ENCODE measurements at regions not wholly inside any gene's neighbourhood (a gene's known extent, or its start where the extent isn't known, plus 50 kb on each side); places are given as distances from the start of the nearest gene placed in this dataset.

DNA sequence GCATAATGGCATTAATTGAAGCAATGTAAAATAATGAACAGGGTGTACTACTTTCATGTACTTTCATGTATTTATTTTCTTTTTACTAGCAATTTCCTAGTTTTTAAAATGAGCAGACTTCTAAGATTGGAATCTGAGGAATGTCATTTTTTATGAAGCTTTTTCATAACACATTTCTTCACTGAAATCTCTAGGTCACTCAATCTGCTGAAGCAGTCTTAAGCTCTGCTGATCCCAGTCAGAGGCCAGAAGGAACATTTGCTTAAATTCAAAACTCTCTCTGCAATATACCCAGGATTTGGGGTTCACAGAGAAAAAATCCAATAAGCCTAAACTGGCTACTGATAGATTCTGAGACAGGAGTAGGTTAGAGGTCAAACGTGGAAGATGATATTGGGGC, 73.6 kb upstream of the CNTN1 start:
- peak; percentile 33 for DNase-seq (ENCODE audit: low spot score)

DNA sequence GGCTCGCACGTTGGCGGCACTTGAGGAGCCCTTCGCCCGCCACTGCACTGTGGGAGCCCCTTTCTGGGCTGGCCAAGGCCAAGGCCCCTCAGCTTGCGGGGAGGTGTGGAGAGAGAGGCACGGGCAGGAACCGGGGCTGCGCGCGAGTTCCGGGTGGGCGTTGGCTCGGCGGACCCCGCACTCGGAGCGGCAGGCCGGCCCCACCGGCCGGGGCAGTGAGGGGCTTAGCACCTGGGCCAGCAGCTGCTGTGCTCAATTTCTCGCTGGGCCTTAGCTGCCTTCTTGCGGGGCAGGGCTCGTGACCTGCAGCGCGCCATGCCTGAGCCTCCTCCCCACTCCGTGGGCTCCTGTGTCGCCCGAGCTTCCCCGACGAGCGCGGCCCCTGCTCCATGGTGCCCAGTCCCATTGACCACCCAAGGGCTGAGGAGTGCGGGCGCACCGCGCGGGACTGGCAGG, 71.6 kb upstream of the CNTN1 start:
- no peak for DNase-seq (ENCODE audit: low spot score)

DNA sequence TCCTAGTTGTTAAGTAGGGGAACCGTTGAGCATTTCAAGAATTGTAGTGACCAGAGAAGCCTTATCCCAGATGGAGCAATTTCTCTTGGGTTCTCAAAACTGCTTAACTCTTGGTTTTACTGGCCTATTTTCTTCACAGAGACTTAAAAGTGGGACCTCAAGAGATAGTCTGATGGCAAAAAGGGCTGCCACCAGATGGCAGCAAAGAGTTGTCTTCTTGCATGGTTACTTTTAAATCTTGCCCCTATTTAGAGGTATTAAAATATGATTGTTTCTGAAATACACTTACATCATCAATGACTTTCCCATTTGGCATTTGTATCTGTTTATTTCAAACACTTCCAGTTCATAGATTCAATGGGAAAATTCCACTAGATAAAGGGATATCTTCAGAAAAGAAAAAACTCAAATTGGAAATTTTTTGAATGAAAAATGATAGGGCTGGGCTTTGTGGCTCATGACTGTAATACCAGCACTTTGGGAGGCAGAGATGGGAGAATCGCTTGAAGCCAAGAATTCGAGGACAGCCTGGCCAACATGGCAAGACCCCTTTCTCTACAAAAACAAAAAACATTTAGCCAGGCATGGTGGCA, 69.9 kb upstream of the CNTN1 start:
- DNase-seq (ENCODE audit: low spot score): peak; percentile 49

DNA sequence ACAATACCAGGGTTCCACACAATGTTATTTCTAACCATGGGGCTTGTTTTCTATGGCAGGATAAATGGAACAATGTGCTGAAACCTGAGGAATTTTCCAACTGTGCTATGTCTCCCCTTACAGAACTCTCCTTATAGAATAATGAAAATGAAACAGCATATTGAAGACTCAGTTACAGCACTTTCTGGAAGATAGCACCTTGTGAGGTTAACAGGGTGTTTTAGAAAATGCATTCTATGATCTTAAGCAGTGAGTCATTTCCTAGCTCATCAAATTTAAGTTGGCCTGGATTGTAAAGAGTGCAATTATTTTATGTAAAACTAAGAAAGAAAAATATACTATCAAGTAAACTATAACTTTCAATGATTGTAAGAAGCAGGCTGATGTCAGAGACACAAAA, 60.1 kb upstream of the CNTN1 start:
- no peak for DNase-seq (ENCODE audit: low spot score)

DNA sequence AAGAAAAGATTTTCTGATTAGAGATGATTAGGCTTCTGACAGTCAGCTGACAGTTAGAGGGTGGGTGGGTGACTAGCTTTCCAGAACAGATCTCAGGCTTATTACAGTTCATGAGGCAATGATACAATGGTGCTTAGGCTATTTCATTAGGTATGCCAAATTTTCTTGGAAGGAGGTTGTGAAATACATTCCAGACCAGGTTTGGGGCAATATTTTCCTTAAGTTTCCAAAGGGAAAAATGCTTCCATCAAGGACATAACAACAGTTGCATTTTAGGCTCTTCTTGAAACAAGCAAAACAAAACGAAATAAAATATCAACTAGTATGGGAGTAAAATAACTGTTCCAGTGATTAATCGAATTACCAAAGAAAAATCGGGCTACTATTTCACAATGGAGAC, 59.3 kb upstream of the CNTN1 start:
- DNase-seq (ENCODE audit: low spot score): no peak

DNA sequence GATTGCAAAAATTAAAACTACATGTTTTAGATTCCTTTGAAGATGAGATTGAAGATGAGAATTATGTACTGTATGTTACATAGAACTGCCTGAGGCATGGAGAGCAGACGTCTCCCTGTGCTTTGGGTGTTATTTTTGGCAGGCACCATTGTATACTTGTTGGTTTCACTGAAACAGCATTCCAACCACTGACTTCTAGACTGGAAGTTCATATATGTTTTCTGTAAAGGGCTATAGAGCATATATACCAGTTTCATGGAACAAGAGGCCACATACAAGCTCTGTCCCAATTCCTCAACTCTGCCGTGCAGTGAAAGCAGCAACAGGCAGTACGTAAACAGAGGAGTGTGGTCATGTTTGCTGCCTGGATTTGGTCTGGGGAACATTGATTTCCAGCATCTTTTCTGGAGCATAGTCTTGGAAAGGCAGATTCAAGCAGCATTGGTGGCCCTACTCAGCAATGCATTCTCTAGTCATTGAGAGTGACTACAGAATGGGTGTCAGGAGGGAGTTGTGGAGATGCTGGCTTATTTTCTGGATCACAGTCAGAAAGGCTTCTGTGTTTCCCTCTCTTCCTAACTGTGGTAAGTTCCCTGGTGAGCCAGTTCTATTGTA, 57.6 kb upstream of the CNTN1 start:
- no peak for DNase-seq (ENCODE audit: low spot score)

DNA sequence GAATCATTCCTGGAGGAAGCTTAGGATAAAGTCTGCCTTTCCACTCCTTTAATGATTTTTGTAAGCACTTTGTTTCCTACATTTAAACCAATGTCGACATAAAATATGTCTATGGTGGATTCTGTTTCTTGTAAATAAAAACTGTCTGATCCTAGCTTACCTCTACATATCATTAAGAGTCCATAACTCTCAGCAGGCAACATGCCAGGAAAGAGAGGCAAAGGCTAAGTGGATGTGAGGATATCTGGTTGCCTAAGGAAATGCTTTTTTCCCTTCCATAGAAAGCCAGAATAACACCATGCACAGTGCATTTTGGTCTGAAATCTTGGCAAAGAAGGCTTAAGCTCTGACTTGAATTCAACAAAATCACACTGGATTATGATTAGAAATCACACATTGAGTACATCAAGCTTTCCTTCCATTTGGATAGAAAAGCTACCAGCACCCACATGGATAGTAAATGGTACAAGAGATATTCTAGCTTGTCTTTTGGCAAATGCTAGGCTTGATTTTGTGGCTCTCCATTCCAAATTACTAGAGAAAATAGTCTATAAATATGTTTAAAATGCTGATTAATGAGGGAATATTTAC, 57.0 kb upstream of the CNTN1 start:
- no peak for DNase-seq (ENCODE audit: low spot score)
